GM20000 (cell line): ENCODE measurements at regions not wholly inside any gene's neighbourhood (a gene's known extent, or its start where the extent isn't known, plus 50 kb on each side); places are given as distances from the start of the nearest gene placed in this dataset.

Experiments used
- DNase-seq: peaks from one replicate; pipeline ENCODE4 v3.0.0; 2012; ENCODE audit warnings: low spot score
- TF ChIP-seq, protein P1 (sequence below): IDR thresholded peaks from 2 replicates; pipeline ENCODE4 v1.5.1; 2012; ENCODE audit warnings: mild to moderate bottlenecking, control low read depth; ENCODE audit errors: extremely low read depth, missing control alignments

- DNase-seq: no peak
- TF ChIP-seq, protein P1, sequence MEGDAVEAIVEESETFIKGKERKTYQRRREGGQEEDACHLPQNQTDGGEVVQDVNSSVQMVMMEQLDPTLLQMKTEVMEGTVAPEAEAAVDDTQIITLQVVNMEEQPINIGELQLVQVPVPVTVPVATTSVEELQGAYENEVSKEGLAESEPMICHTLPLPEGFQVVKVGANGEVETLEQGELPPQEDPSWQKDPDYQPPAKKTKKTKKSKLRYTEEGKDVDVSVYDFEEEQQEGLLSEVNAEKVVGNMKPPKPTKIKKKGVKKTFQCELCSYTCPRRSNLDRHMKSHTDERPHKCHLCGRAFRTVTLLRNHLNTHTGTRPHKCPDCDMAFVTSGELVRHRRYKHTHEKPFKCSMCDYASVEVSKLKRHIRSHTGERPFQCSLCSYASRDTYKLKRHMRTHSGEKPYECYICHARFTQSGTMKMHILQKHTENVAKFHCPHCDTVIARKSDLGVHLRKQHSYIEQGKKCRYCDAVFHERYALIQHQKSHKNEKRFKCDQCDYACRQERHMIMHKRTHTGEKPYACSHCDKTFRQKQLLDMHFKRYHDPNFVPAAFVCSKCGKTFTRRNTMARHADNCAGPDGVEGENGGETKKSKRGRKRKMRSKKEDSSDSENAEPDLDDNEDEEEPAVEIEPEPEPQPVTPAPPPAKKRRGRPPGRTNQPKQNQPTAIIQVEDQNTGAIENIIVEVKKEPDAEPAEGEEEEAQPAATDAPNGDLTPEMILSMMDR: no peak
Measured at GRCh38 chr20:21862956-21863355, 157.5 kb downstream of the PAX1 start.

DNA sequence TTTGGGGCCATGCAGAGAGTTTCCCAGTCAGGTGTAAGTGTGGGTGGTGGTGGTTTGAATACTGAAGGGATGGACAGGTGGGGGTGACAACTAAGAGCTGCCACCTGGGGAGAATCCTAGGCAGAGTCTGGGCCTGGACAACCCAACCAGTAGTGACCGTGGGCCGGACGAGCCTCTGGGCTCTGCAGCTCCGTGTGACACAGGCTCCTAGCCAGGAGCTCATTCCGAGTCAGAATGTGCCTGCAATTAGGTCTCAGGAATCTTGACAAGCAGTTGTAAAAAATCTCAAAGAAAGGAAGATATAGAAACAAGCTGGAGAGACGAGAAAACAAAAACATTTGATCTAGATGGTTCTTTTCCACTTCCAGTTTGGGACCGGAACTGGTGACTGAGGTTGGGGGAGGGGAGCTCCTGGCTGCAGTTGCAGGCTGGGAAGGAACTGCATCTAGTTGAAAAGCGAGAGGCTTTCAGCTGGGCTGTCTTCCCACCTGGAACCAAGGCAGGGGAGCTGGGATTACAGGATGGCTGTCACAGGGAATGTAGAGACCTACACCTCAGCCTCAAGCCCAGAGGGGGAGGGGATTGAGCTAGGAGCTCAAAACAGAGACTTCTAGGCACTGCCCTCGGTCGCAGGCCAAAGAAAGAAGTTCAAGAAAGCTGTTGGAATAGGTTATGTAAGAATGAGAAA lies 156.9 kb downstream of the PAX1 start:
- DNase-seq: no peak
- TF ChIP-seq, protein P1: no peak

GRCh38 chr20:21840991-21841390 lies 135.5 kb downstream of the PAX1 start:
- TF ChIP-seq, protein P1: no peak
- DNase-seq: no peak

DNA sequence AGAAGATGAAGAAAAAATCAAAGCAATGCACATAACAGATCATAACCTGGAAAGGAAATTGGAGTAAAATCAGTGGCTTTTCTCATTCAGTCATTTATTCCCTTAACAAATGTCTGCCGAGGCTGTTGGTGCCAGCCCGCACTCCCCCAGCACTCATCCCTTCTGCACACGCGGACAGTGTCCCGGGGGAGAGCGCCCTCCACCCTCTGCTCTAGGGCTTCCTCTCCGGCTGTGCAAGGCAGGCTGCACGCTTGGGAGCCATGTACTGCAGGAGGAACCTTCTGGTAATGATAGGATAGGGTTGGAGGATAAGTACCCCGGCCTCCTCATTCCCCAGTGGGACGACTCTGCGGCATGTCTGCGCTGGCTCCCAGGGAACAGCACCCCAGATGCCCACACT lies 134.5 kb downstream of the PAX1 start:
- TF ChIP-seq, protein P1: no peak
- DNase-seq: no peak

- DNase-seq: no peak
- TF ChIP-seq, protein P1: no peak
Measured at GRCh38 chr20:21836346-21836745, 130.9 kb downstream of the PAX1 start.

- TF ChIP-seq, protein P1: no peak
- DNase-seq: no peak
Measured at GRCh38 chr20:21835042-21835441, 129.6 kb downstream of the PAX1 start.

DNA sequence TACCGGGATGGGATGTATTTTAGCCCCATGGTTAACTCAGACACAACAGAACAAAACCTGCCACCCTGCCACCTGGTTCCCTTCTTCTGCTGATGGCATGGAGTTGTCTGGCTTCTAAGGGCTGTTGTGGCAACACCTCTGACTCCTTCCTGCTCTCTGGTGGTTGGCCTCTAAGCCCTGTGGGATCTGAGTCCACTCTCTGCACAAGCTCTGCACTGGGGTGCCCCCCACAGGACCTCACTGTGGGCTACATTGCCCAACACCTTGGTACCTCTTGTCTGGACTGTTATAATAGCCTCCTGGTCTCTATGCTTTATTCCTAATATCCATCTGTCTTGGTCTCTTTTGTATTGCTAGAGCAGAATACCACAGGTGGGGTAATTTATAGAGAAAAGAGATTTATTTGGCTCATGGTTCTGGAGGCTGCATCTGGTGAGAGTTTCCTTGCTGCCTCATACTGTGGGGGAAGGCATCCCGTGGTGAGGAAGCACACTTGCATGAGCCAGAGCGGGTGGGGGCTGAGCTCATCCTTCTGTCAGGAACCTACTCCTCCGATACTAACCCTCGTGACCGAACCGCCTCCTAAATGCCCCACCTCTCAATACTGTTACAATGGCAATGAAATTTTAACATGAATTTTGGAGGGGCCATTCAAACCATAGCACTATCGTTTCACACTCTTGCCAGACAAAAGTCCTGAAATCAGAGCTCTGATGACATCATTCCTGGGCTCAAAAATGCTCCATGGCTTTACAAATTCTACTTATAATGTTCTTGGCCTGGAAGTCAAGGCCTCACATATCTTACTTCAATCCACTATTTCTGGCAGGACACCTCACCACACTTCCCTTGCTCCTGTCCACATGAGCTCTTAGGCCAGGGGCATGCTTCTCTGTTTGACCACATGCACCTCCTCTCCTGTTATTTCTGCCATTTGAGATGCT lies 127.2 kb downstream of the PAX1 start:
- TF ChIP-seq, protein P1: no peak
- no peak for DNase-seq
